Fibroblast of skin of left biceps (primary cell): ENCODE measurements at regions not wholly inside any gene's neighbourhood (a gene's known extent, or its start where the extent isn't known, plus 50 kb on each side); places are given as distances from the start of the nearest gene placed in this dataset.

Experiments used
- DNase-seq, 2 experiments: peaks; one replicate each; pipeline ENCODE4 v3.0.0-alpha.2; 2013; ENCODE audit warnings: low read depth in 2 of 2

DNA sequence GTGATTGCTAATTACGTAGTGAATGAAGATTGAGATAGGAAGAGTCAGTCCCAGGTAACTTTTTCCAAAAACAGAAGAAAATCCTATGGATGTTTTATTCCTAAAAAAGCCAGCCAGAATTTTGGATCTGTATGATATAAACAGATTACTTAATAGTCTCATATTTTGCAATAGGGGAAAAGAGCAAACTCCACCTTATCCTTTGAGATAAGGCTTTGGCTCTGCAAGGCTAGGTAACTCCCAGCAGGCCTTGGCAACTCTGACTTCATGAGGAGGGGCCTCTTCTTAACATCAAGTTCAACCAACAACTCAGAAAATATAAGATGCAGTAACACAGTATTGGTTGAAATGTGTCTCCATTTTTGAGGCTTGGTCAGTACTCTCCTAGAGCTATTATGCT is 98.7 kb upstream of the SLC4A4 start:
- DNase-seq, result no peak

DNA sequence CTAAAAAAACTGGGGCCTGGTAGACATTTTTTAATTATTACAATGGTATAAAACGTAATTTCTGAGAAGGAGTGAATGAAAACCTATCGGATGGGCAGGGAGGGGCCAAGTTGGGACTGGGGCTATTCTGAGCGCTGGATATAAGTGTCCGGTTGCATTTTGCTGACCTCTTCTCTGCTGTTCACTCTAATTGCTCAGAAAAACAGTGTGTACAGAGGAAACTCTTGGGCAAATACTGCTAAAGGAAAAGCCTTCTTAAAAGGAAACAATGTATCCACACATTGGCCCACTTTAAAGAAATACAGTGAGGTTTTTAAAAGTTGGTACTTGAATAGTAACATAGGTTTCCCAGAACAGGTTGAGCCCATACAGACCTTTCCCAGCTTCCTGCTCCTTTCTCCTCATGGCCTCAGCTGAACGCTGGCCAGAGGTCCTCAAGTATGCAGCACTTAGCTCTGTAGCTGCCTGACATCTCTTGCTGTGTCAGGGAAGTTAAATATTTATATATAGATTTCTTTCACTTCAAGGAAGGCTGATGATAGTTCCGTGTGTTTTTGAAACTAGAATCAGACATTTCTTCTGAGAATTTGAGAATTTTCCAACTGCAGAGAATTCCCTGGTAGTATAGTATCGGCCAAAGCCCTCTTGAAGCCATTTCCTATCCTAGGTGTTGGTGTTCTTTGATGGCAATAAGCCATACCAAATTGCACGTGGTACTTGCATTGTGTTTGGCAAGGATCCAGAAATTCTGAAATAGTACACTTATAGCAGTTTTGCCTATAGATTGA is 97.1 kb upstream of the SLC4A4 start:
- DNase-seq, result no peak

DNA sequence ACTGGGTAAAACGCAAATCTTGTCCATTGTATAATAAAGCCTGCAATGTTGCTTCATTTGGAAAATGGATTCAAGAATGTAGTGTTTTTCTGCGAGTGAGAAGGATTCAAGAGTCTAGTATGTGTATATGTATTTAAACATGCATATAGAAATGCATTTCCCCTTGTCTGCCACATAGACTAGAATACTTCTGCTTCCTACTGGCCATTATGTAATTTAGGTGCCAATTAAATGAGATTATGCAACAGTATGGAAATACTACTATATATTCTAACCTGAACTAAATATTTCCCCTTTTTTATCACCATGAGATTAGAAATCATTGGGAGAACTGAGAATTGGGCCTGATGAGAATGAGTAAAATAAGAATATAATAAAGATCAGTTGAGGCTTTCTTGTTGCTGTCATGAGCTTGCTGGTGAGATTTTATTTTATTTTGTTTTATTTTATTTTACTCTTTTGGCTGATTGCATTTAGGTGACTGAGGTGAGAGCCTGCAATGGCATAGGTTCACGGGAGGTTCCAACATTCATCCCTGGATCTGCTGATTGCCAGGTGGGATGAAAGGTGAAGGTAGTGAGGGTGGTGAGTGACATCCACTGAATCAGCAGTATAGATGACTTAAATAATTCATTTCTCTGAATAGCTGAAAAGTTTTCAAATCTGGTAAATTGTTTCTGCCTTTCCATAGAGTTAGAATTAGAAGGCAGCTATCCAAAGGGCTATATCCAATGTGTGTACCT is 95.6 kb upstream of the SLC4A4 start:
- DNase-seq, result no peak

DNA sequence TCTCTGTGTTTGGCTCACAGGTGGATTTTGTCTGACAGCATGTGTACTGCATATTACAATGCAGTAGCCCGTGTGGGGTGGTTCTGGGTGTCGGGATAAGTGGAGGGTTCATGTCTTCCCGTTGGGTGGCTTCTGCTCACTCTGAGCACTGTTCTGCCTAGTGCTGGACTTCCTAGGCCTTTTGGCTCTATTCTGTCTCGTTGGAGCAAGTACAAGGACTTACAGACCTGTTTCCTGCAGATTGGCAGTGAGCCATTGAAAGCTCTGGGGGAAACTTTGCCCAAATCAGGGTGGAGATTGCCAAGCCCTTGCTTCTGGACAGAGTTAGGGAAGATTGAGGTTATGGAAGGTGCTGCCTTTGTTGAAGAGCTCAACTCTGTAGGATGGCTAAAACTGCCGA is 91.1 kb upstream of the SLC4A4 start:
- no peak for DNase-seq

DNA sequence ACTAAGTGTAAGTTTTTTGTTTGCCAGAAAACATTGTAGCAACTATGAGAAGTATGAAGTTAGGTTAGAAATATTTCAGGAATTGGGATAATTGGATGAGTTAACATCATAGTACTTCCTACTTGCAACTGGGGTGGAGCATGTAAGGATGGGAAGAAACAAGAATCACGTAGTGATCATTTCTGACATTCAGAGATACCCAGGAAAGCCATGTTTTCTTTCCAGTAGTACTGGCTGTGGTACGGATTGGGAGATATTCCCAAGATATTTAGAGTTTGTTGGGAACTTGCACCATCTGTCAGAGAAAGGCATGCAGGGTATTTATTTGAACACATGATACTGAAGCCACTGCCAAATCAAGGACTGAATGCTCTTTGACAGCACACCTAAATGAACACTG is 87.6 kb upstream of the SLC4A4 start:
- DNase-seq, result peak; percentile 47 to 61

DNA sequence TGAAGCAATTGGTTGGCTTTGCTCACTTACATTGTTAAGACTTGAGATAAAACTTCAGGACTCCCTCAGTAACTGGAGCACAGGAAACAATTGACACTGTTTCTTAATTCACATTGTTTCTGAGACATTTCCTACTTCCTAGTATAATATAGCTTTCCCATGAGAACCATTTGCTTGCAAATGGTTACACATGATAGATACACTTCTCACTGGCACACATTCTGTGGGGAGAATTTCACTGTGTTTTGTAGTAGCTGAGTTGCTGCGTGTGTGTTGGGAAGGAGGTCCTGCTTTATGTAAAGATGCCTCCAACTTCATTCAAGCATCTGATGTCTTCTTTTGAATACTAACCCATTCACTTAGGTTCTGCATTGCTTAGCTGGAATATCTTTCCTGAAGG is 85.3 kb upstream of the SLC4A4 start:
- DNase-seq, result no peak

DNA sequence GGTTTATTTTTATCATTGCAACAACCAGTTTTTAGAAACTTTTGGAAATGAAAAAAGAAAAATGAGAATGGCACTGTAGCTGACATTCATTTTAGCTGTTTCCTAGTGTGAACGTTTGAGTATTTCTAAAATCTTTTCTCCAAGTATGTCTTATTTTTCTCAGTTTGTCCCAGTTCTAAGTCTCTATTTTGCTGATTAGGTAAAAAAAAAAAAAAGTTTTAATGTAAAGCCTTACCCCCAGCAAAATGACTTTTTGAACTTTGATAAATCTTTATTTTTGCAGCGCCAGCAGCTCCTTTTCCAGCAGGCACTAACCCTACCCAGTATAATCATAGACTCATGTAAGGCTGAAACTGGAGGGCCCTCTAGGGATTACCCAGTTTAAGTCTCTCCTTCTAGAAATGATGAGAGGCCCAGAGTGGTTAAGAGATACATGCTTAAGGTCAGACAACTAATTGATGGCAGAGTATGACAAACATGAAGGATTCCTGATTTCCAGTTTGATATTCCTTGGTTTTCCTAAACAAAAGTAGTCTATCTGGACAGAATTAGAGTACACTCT is 84.3 kb upstream of the SLC4A4 start:
- no peak for DNase-seq

DNA sequence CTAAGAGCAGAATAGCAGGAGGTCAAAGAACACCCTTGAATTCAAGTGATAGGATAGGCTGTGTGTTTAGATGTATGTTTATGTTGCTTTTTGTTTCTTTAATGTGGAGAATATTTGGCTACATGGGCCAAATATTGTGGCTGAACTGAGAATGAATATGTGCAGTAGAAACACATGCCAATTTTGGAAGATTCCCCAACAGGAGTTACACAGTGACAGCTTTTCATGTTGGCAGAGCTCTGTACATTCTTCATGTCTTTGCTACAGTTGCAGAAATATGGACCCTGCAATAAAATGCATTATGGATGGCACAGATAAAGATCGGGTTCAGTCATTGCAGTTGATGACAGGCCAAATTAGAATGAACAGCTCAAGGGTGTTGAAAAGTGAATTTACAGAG is 82.8 kb upstream of the SLC4A4 start:
- no peak for DNase-seq

DNA sequence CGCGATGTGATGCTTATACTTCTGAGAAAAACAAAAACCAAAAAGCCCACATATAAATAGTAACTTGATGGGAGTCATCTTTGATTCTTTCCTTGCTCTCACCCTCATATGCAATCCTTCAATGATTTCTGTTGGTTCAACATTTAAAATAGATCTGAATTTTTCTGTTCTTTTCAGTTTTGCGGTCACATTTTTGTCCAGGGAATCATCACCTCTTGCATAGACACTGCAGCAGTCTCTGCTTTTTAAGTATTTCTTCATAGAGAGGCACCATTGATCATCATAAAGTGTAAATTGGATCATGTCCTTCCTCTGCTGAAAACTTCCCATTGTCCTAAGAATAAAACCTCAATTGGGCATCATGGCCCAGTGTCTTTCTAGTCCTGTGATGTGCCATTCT is 81.1 kb upstream of the SLC4A4 start:
- DNase-seq, result no peak

DNA sequence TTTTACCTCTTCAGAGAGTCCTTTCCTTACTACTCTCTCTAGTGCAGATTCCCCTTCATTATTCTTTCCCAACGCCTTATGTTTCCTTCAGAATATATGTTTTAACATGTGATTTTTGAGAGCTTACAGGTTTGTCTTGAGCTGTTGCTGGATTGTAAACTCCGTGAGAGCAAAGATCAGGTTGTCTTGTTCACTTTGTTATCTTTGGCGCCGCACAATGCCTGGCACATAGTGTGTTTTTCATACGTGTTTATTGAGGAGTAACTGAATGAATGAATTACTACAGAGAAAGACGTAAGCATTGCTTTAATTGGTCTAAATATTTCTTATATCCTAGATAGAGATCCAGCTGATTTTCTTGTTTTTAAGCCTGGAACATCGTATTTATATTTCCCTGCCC is 80.5 kb upstream of the SLC4A4 start:
- no peak for DNase-seq

DNA sequence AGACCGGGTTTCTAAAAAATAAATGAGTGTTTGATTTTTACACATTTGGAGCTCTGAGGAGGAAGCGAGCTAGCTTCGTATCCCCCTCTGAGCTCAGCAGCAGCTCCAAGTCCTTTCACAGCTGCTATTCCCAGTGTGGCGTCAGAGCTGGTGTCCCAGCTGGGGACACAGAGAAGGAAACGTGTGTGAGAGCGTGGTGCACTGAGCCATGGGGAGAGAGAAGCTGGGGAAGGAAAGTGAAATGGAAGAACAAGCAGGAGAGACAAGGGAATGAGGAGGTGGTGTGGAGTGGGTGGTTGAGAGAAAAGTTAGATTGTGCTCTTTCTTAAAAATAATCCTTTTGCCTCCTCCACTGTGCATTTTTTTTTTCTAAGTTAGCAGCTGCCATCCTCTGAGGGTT is 79.5 kb upstream of the SLC4A4 start:
- no peak for DNase-seq

DNA sequence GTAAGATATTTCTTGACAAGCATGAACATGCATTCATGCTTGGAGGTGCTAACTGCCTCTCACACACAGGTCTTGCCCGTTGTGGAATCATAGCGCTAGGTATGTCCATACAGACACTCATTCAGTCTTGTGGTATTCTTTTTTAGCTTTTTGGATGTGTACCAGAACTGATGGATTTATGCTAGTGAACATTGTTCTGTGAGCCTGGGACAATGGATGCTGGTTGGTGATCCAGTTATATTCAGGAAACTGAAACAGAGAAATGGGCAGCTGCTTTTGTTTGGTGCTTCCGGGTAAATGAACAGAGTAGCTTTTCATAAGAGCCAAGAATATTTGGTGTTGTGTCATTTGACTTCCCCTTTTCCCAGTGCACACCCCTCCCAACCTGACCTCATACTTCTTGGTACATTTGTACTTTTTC is 78.9 kb upstream of the SLC4A4 start:
- DNase-seq, result no peak

DNA sequence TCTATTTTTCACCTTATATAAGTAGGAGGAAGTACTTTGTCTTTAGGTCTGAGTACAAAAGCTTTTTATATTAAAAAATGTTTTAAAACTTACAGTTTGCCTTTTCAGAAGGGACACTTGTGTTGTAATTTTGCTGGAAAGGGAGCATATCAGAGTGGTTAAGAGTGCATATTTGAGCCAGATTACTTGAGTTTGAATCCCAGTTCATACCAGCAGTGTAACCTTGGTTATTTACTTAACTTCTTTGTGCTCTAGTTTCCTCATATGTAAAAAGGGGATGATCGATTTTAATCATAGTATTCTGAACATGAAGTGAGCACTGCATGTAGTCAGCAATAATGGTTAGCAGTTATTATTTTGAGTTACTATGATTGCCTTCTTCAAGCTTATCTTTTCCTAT is 78.3 kb upstream of the SLC4A4 start:
- DNase-seq, result no peak

DNA sequence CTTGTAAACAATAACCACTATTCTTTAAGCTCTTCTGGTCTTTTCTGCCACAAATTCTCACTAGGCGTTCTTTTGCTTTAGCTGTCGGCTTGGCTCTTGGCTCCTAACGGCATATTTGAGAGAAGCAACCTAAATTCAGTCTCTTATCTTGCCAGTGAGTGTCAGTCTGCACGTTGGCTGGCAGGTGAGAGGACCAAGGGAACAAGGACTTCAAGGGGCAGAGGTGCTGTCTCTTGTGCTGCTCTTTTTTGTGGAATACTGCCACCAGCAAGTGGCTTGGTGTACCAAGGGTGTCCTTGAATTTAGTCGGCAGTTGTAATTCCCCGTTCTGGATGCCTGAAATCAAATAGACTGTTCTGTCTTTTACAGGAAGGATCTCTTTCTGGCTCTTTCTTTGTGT is 77.8 kb upstream of the SLC4A4 start:
- DNase-seq, result no peak

DNA sequence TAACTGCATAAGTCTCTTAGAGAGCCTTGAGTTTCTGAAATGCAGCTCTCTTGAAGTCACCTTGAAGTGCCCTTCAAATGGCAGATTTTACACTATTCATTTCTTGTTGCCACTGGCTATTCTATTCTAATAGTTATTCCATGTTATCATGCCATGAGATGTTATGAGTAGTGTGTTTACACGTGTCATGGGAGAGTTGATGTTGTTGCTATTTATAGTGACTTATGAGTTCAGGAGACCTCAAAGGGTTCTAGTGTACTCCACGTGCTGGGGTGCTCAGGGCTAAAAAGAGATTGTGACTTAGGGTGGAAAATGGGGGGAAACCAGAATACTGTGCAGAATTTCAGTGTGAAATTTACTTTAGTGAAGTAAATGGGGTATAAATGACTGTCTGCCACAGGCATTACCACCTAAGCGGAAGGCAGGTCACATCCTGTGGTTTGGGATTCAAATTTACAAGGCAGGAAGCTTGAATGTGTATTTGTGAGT is 77.1 kb upstream of the SLC4A4 start:
- DNase-seq, result no peak

DNA sequence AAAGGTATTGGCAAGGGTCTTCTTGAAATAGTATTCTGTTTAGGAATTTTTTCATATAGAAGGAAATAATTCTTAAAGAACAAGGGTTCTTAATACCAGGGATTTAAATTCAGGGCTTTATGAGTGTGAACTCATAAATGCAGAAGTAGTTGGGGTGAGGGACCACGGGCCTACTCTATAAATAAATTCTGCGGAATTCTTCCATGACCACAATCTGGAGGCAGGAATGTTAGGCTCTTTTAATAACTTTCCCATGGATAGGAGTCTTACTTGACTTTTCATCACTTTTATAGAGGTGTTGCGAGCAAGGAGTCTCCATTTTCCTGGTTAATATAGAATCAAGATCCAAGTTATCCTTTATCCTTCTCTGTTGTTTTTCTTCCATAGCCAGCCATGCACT is 76.7 kb upstream of the SLC4A4 start:
- DNase-seq, result peak in 1 of 2 experiments; percentile 52

DNA sequence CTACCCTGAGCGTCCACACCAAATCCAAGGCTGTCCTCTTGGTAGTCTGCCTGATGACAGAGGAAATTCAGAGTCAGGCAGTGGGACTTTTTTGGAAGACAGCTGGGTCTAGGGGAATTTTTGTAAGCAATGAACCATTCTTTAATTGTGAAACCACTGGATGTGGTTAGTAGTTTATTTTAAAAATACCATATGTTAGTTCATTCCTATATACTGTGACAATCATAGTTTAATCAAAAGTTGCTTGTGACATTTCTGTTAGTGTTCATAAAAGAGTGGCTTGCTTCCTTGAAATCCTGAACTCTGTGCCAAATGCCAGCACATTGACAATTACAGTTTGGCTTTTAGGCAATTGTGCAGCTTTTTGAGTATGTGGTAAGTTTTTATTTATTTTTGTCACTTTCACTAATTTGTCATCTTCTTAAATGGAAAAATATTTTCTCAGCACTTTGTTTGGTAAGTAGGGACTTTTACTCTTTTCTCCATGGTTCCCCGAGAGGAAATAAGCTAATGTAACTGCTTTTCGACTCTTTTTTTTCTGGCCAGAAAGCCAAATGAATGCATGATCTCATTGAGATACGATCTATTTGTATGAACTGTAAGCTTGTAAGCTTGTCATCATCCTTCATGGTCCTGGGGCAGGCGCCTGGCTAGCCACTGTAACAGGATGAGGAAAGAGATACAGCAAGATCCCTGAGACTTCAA is 72.6 kb upstream of the SLC4A4 start:
- peak; percentile 68 to 69 for DNase-seq

DNA sequence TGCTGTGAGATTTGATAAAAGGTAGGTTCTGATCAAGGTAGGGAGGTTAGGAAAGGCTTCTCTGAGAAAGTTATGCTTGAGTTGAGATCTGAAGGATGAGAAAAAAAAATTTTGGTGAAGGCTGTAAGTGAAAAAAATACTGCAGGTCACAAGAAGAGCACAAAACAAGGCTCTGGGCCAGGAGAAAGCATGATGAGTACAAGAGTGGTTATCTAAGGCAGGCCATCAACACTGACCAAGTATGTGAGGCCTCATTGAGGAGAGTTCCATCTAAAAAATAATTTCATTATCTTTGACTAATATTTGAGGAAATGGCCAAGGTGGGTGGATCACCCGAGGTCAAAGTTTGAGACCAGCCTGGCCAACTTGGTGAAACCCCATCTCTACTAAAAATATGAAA is 71.6 kb upstream of the SLC4A4 start:
- no peak for DNase-seq

DNA sequence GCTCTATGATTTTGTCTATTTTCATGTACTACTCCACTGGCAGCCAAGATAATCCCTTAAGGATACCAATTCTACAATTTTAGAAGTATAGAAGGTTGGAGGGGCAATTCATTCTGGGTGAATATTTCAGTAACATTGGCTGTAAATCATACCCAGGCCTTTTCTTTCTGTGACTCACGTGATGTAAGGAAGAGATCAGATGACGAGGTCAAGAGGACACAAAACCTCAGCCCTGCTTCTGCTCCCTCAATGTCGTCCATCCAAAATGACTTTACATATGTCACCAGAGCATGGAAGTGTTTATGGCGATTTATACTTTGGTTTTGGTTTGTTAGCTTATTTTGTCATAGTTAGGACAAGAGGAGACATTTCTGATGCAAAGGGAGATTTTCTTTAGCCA is 70.7 kb upstream of the SLC4A4 start:
- no peak for DNase-seq

DNA sequence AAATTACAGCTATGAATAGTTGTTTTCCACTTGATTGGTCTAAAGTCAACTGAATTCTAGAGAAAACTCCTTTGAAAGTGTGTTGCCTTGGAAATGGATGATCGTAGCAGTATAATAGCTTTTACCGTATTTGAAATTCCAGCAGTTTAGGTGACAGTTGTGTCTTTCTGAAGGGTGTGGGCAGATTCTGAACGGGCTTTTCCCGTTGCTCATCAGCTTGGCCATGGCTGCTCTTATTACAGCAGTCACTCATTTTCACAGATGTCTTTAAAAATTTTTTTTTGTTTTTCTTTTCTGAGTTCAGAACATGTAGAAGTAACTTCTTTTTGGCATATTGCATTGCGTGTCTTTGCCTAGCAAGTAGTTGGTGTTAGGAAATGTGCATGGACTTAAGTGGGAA is 69.6 kb upstream of the SLC4A4 start:
- DNase-seq, result no peak

DNA sequence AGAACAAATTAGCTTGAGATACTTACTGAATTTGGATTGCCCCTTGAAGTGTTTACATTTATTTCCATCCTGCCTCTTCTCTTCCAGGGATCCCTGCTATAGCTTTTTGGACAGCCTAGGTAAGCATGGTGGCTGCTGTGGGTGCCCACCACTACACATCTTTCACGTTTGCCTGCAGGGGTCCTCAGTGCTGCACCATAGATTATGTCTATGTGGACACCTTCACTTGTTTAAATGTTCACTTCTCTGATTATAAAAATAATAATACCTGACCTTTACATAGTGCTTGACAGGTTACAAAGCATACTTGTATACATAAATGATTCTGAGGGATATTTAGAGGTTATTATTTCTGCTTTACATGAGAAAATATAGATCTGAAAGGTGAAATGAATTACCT is 67.9 kb upstream of the SLC4A4 start:
- no peak for DNase-seq

DNA sequence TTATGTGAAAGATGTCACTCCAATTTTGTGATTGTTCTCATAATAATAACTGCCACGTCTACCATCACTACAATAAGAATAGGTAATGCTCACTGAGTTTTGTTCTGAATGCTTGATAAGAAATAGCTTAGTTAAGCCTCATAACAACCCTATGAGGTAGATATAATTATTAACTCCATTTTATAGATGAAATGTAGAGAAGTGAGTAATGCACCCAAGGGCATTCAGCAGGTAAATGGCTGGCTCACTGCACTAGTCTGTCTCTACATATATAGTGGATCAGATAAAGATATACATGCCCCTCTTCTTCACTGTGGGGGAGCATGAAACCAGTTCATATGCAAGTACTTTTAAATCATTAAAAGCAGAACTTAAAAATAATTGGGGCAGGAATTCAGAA is 65.8 kb upstream of the SLC4A4 start:
- no peak for DNase-seq
